ENCODE measurements at regions not wholly inside any gene's neighbourhood (a gene's known extent, or its start where the extent isn't known, plus 50 kb on each side); places are given as distances from the start of the nearest gene placed in this dataset.

GRCh38 chr3:99477650-99478049, 160.7 kb upstream of the COL8A1 start:
- TF ChIP-seq CTCF (IDR thresholded peaks at IDR 0.05) (no peak), POLR2A (IDR thresholded peaks at IDR 0.05) (no peak), POLR2AphosphoS5 (IDR thresholded peaks at IDR 0.05) (no peak)
